Glutamatergic neuron (in vitro differentiated cells): ENCODE measurements at regions not wholly inside any gene's neighbourhood (a gene's known extent, or its start where the extent isn't known, plus 50 kb on each side); places are given as distances from the start of the nearest gene placed in this dataset.

Source experiments
- DNase-seq: peaks from one replicate; pipeline ENCODE4 v3.0.0; 2022
- H3K27ac Mint-ChIP-seq: one replicate; pipeline ENCODE4 v1.8.0; 2020; ENCODE audit warnings: mild to moderate bottlenecking, mixed read lengths, inconsistent platforms; ENCODE audit not compliant: unreplicated experiment
- H3K27me3 Mint-ChIP-seq: one replicate; pipeline ENCODE4 v1.8.0; 2020; ENCODE audit warnings: mild to moderate bottlenecking, moderate library complexity, mixed read lengths, inconsistent platforms; ENCODE audit not compliant: unreplicated experiment
- H3K36me3 Mint-ChIP-seq: one replicate; pipeline ENCODE4 v1.8.0; 2020; ENCODE audit warnings: mild to moderate bottlenecking, mixed read lengths, inconsistent platforms; ENCODE audit not compliant: unreplicated experiment
- H3K4me1 Mint-ChIP-seq: one replicate; pipeline ENCODE4 v1.8.0; 2020; ENCODE audit warnings: mild to moderate bottlenecking, low read depth, mixed read lengths, inconsistent platforms; ENCODE audit not compliant: unreplicated experiment
- H3K4me3 Mint-ChIP-seq: one replicate; pipeline ENCODE4 v1.8.0; 2020; ENCODE audit warnings: mild to moderate bottlenecking, mixed read lengths, inconsistent platforms; ENCODE audit not compliant: unreplicated experiment
- H3K9me3 Mint-ChIP-seq: one replicate; pipeline ENCODE4 v1.8.0; 2020; ENCODE audit warnings: mild to moderate bottlenecking, moderate library complexity, mixed read lengths, inconsistent platforms; ENCODE audit not compliant: unreplicated experiment
- TF ChIP-seq, protein P1 (sequence below): fragments of 200-600 bp; sonication (generic); IDR thresholded peaks from one replicate; pipeline ENCODE4 v1.5.0; 2021; ENCODE audit not compliant: partially characterized antibody, unreplicated experiment

DNA sequence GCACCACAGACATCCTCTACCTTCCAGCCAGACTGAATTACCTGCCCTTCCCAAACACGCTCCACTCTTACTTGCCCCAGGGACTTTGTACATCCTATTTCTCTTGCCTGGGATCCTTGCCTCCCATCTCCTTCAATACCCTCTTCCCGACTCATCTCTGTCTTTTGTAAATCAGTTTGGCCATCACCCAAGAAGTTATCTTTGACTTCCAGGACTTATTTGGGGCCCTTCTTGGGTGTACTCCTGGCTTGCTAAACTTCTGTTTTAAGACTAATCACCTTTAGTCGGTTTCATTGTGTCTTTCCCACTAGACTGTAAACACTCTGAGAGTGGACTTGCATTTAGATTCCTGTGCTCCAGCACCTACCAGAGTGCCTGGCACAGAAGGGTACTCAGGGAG, 545.6 kb downstream of the ACTL7B start:
- peaks cover 3% of the 10 kb centered on the region for H3K9me3 Mint-ChIP-seq

DNA sequence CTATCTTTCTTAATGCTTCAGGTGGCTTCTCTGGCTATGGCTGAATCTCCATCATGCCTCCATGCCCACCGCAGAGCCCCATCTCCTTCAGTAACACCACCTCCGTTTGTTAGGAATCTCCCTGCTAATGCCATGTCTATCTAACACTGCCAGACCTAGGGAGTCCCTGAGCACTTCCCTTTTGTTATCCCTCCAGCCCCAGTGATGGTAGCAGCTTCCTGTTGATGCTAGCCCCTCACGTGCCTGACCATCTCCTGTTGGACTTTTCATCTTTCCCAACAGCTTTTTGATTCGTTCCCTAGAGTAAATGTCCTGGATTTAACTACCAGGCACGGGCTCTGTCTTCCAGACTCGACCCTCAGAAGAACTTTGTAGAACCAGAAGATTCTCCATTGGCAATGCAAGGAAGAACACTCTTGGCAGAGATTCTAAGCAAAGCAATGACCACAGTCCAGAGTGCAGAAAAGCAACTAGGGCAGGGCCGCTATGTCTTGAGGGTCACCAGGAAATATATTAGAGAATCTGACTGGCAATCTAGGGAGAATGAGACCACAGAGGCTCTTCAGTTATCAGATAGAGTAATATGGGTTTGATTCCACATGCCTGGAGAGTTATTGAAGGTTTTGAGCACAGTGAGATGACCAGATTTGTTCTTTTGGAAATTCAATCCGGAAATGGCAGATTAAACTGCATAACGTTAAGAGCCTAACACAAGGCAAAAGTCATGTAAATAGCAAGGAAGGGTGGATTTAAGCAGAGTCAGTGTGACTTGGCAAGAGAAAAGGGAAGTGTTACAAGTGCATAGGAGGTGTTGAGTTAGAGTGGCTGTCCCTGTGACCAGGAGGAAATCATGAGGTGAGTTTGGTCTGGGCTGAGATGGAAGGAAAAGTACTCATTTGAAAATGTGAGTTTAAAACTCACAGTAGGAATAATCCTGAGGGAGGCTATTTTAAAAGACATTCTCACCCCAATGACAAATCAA, 555.2 kb downstream of the ACTL7B start:
- Mint-ChIP-seq H3K9me3 (no peaks in the 10 kb centered on the region), H3K27ac (no peak overlapping the region), H3K4me1 (no peaks in the 10 kb centered on the region), H3K36me3 (no peaks in the 10 kb centered on the region), H3K27me3 (no peaks in the 10 kb centered on the region), H3K4me3 (no peak overlapping the region)
- TF ChIP-seq, protein P1, sequence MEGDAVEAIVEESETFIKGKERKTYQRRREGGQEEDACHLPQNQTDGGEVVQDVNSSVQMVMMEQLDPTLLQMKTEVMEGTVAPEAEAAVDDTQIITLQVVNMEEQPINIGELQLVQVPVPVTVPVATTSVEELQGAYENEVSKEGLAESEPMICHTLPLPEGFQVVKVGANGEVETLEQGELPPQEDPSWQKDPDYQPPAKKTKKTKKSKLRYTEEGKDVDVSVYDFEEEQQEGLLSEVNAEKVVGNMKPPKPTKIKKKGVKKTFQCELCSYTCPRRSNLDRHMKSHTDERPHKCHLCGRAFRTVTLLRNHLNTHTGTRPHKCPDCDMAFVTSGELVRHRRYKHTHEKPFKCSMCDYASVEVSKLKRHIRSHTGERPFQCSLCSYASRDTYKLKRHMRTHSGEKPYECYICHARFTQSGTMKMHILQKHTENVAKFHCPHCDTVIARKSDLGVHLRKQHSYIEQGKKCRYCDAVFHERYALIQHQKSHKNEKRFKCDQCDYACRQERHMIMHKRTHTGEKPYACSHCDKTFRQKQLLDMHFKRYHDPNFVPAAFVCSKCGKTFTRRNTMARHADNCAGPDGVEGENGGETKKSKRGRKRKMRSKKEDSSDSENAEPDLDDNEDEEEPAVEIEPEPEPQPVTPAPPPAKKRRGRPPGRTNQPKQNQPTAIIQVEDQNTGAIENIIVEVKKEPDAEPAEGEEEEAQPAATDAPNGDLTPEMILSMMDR, result no peak
- no peak for DNase-seq

More for the DNA sequence above, 545.6 kb downstream of the ACTL7B start:
- no peak overlapping the region for H3K27ac Mint-ChIP-seq
- DNase-seq, result no peak
- H3K27me3 Mint-ChIP-seq, result peaks cover 3% of the 10 kb centered on the region
- no peaks in the 10 kb centered on the region for H3K36me3 Mint-ChIP-seq
- TF ChIP-seq, protein P1, result no peak
- no peak overlapping the region for H3K4me3 Mint-ChIP-seq
- H3K4me1 Mint-ChIP-seq, result no peaks in the 10 kb centered on the region

DNA sequence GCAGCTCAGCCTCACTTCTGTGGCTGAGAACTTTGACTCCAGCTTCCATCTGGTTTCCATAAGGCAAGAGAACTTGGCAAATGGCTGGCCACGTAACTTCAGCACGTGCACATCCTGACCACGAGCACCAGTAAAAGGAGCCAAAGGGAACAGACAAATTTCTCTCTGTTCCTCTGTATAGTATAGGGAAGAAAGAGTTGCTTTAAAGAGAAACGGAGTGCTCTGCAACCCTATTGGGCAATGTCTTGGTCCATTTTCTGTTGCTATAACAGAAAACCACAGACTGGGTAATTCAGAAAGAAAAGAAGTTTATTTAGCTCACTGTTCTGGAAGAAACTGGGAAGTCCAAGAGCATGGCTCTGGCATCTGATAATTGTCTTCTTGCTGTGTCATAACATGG, 558.7 kb downstream of the ACTL7B start:
- Mint-ChIP-seq H3K36me3 (no peaks in the 10 kb centered on the region), H3K4me3 (no peak overlapping the region), H3K4me1 (no peaks in the 10 kb centered on the region), H3K27me3 (peaks cover 1% of the 10 kb centered on the region), H3K27ac (no peak overlapping the region), H3K9me3 (no peaks in the 10 kb centered on the region)
- TF ChIP-seq, protein P1, result no peak
- no peak for DNase-seq

DNA sequence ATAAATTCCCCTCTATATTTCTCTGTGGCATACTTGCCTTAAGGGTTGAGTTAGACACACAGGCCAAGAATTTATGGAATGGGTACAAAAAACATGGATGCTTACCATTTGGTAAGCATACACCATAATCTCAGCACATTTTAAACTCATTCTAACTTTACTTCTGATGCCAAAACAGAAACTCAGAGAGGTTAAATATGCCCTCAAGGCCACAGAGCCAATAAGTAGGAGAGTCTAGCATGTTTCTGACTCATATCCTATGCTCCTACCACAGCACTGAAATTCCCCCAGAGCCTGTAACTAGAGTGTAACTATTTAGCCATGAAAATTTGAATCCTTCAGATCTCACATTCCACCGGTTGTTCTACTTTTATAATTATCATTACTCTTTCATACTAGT, 559.7 kb downstream of the ACTL7B start:
- TF ChIP-seq, protein P1, result no peak
- no peaks in the 10 kb centered on the region for H3K36me3 Mint-ChIP-seq
- no peaks in the 10 kb centered on the region for H3K4me1 Mint-ChIP-seq
- H3K27ac Mint-ChIP-seq, result no peak overlapping the region
- peaks cover 1% of the 10 kb centered on the region for H3K27me3 Mint-ChIP-seq
- no peak for DNase-seq
- H3K9me3 Mint-ChIP-seq, result no peaks in the 10 kb centered on the region
- H3K4me3 Mint-ChIP-seq, result no peak overlapping the region

DNA sequence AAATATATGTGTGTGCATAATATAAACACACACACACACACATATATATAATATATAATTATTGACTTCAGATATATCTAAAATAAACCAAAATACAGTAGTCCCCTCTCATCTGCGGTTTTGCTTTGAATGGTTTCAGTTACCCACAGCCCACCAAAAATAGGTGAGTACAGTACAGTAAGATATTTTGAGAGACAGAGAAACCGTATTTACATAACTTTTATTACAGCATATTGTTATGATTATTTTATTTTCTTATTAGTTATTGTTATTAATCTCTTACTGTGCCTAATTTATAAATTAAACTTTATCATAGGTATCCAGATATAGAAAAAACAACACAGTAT, 564.2 kb downstream of the ACTL7B start:
- H3K27ac Mint-ChIP-seq, result no peak overlapping the region
- peaks cover 3% of the 10 kb centered on the region for H3K27me3 Mint-ChIP-seq
- no peaks in the 10 kb centered on the region for H3K36me3 Mint-ChIP-seq
- H3K4me3 Mint-ChIP-seq, result no peak overlapping the region
- DNase-seq, result no peak
- no peaks in the 10 kb centered on the region for H3K9me3 Mint-ChIP-seq
- H3K4me1 Mint-ChIP-seq, result no peaks in the 10 kb centered on the region
- TF ChIP-seq, protein P1, result no peak
